ENCODE measurements at regions not wholly inside any gene's neighbourhood (a gene's known extent, or its start where the extent isn't known, plus 50 kb on each side); places are given as distances from the start of the nearest gene placed in this dataset.
A peak's percentile ranks its signal among the peaks of the same experiment; 100 is the strongest.

- no peak for DNase-seq (ENCODE audit: low spot score)
These were observed 310.0 kb upstream of the LRIG3 start for GRCh38 chr12:59230334-59230733.

- DNase-seq (ENCODE audit: low spot score): no peak
These were observed 298.8 kb upstream of the LRIG3 start for GRCh38 chr12:59219148-59219547.

GRCh38 chr12:59196989-59197388 lies 276.7 kb upstream of the LRIG3 start:
- DNase-seq (ENCODE audit: low spot score): no peak

- no peak for DNase-seq (ENCODE audit: low spot score)
These were observed 274.5 kb upstream of the LRIG3 start for GRCh38 chr12:59194794-59195193.

GRCh38 chr12:59193476-59194050 lies 273.3 kb upstream of the LRIG3 start:
- no peak for DNase-seq (ENCODE audit: low spot score)

DNA sequence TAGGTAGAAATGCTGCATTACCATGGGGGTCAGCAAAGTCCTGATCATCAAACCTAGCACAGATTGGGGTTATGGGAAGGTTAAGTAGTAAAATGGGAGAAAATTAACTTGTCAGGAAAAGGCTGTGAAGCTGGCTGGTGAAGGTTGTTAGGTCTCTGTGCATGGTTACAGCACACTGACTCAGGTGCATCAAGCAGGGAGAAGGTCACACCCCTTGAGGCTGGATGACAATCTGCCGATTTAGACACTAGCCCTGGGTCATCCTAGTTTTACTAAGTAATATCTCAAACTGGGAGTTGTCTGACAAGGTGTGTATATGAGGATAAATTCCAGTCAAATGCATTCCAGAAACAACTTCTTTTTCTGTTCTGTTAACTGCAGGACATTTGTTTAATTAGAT lies 271.1 kb upstream of the LRIG3 start:
- DNase-seq (ENCODE audit: low spot score): no peak

DNA sequence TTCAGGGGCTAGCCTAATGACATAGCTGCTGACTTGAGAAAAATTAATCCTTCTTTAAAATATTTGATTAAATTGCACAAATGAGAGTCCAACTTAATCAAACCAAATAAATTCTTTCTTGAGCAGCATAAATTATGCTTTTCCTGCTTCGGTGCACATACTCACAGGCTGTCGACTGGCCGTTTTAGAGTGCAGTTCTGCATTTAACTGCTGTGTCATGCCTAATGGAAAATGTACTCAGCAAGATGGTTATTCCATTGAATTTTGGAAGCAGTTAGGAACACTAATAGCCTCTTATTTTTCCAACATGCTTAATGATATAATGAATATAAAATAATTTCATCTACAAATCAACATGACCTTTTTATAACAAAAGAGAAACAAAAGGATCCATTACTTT lies 266.1 kb upstream of the LRIG3 start:
- DNase-seq (ENCODE audit: low spot score): no peak

- no peak for DNase-seq (ENCODE audit: low spot score)
These were observed 265.0 kb upstream of the LRIG3 start for GRCh38 chr12:59185295-59185694.

DNA sequence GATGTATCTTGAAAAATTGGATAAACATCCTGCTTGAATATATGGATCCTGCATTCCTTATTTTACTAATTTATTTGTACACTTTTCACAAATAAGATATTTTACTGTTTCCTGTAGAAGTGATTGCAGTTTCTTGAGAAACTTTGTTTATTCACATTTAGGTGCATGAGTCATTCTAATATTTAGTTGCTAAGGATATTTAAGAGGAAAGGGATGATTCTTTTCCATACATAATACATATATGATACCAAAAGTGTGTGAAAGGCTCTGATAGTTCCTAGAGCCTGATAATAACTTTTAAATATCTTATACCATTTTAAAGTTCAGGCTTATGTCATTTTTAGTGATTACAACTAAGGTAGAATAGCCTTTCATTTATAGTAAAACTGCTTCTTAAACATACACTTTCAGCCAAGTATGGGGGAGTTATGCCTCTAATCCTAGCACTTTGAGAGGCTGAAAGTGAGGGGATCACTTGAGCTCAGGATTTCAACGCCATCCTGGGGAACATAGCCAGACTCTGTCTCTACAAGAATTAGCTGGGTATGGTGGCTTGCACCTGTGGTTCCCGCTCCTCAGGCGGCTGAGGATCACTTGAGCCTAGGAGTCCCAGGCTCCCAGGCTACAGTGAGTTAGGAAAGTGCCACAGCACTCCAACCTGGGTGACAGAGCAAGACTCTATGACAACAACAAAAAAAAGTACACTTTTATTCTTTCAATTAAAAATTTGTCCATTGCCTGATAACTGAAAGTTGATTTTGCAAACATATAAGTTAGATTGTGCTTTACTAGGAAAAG lies 262.6 kb upstream of the LRIG3 start:
- DNase-seq (ENCODE audit: low spot score): no peak

DNA sequence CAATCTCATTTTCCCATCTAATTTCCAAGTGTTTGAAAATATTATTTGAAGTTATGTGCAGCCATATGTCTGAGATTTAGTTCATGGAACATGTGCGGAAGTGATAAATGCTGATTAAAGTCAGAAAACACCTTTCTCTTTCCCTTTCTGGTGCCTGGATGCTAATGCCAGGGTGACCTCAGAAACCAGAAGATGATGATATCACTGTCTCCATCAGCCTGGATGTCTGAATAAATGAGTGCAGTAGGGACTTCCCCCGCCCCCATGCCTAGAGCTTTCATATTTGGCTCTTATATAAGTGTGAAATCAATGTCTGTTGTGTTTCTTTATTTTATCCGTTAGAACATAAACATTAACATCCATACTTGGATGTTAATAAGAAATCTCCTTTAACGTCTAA lies 261.9 kb upstream of the LRIG3 start:
- no peak for DNase-seq (ENCODE audit: low spot score)

GRCh38 chr12:59181196-59181777 lies 261.0 kb upstream of the LRIG3 start:
- DNase-seq (ENCODE audit: low spot score): no peak

DNA sequence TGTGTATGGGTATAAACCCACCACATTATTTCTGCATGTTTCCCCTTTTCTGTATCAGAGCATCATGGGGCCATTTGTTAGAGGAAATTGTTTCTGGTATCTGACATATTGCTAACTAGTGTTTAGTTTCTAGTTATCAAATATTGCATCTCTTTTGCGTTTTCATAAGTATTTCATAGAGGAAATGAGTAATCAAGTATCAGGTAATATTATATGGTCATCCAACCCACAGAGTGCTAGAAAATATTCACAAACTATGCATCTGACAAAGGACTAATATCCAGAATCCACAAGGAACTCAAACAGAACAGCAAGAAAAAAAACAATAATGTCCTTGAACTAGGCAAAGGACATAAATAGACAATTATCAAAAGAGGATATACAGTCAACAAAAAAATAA lies 258.9 kb upstream of the LRIG3 start:
- no peak for DNase-seq (ENCODE audit: low spot score)

- no peak for DNase-seq (ENCODE audit: low spot score)
These were observed 253.4 kb upstream of the LRIG3 start for GRCh38 chr12:59173695-59174094.

DNA sequence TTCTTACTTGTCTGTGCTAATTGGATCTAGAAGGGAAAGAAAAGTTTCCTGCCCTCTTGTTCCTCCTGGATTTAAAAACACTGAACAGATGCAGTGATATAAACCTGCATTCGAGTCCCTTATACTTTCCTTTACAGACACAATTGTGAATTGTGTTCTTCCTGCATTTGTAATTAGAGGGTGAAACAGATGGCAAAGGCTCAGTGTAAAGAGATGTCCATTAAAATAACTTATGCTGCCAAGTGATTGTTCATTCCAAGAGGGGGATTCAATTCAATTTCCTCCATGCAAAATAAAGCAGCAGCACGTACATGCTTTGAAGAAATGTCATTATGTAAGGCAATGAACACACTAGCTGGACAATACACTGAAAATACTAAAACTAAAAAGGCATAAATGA lies 248.3 kb upstream of the LRIG3 start:
- DNase-seq (ENCODE audit: low spot score): no peak

DNA sequence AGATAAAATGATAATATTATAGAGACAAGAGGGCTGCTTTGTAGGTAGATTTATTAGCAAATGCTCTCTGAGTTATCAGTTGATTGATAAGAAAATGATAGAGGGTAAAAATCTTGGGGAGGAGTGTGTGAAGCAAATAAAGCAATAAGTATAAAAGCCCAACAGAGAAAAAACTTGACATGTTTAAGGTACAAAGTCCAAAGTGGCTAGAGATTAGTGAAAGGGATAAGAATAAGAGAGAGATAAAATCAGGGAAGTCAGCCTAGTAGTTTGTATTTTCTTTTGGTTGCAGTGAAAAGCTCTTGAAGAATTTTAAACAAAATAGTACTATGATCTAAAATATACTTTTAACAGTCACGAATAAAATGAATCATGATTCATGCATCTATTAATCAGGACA lies 246.2 kb upstream of the LRIG3 start:
- no peak for DNase-seq (ENCODE audit: low spot score)

DNA sequence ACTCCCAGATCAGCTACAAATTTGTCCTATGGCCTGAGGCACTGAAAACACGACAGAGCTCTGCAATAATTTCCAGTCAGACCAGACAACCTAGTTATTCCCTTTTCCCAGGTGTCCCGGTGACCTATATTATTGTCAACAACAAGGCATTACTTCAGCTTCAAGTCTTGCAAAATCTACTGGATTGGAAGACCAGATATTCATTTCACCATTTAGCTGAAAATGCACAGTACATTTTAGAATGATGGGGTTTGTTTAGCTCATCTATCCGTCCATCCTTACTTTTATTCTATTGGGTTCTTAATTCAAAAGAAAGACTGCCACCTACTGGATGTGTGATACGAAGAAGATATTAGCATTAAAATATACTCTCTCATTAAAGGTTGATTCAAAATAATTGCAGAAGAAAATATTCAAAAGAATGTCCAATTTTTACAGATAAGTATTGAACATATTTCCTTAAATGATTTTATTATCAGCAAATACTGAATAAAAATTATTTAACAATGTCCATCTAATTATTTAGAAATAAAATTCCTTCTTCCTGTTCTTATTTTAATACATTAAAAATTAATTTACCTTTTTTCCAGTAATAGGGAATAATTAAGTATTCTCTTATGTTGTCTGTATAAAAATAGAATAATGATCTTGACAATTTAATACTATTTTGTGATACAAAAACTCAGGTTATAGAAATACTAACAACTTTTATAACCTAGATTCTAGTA lies 244.9 kb upstream of the LRIG3 start:
- peak; percentile 8 for DNase-seq (ENCODE audit: low spot score)

DNA sequence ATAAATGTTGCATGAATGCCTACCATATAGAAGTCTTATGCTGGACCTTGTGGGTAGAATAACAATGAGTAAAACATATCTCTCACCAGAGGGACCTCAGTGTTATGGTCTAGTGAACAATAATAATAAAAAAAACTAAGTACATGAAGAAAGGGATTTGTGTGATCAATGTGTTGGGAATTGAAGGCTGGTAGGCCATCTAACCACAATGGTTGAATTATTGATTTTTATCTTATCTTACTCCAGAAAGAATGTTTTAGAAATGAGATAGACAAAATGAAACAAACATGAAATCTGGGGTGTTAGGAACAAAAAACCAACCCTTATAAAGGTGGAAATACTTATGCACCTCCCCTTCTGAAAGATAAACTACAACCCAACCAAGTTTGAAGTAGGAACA lies 243.9 kb upstream of the LRIG3 start:
- DNase-seq (ENCODE audit: low spot score): no peak

GRCh38 chr12:59158681-59159080 lies 238.4 kb upstream of the LRIG3 start:
- DNase-seq (ENCODE audit: low spot score): no peak

GRCh38 chr12:59158066-59158465 lies 237.8 kb upstream of the LRIG3 start:
- no peak for DNase-seq (ENCODE audit: low spot score)

GRCh38 chr12:59155448-59155847 lies 235.1 kb upstream of the LRIG3 start:
- no peak for DNase-seq (ENCODE audit: low spot score)

DNA sequence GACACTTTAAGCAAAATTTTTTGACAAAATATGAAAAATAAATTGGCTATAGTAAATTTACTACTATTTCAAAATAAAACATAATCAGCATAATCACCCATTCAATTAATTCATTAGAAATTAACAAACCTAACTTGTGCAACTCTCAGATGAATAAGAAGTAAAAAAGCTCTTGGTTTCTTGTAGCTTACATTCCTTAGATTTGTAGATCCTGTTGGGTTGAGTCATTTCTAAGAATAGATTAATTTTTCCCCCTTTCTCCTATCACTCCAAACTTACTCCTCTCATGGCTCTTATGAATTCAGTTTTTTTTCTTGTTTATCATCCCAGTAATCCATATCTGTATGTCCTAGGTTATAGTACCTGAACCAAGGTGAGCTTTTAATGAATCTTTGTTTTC lies 230.9 kb upstream of the LRIG3 start:
- no peak for DNase-seq (ENCODE audit: low spot score)

GRCh38 chr12:59149995-59150642 lies 229.8 kb upstream of the LRIG3 start:
- DNase-seq (ENCODE audit: low spot score): peak; percentile 86

All from Ammon's horn (tissue), 1 donor.